ENCODE measurements at regions not wholly inside any gene's neighbourhood (a gene's known extent, or its start where the extent isn't known, plus 50 kb on each side); places are given as distances from the start of the nearest gene placed in this dataset.
"Not testable (repeated sequence)": the region's sequence is repeated elsewhere in the genome, so short reads cannot be mapped to it uniquely, and the experiment has no call there.

GRCh38 chr13:18697851-18698250 is 483.8 kb downstream of the TUBA3C start:
- not testable (repeated sequence) for DNase-seq (ENCODE audit: insufficient read length, low spot score); FAIRE-seq

GRCh38 chr13:18697221-18697620 is 484.4 kb downstream of the TUBA3C start:
- DNase-seq (ENCODE audit: insufficient read length, low spot score); FAIRE-seq: not testable (repeated sequence)

GRCh38 chr13:18677403-18677802 is 504.2 kb downstream of the TUBA3C start:
- not testable (repeated sequence) for FAIRE-seq

GRCh38 chr13:18675268-18675667 is 506.4 kb downstream of the TUBA3C start:
- not testable (repeated sequence) for DNase-seq (ENCODE audit: insufficient read length, low spot score); FAIRE-seq

More at GRCh38 chr13:18677403-18677802, 504.2 kb downstream of the TUBA3C start:
- DNase-seq (ENCODE audit: insufficient read length, low spot score) = not testable (repeated sequence)

GRCh38 chr13:18673794-18674193 is 507.8 kb downstream of the TUBA3C start:
- not testable (repeated sequence) for DNase-seq (ENCODE audit: insufficient read length, low spot score); FAIRE-seq

- not testable (repeated sequence) for DNase-seq (ENCODE audit: insufficient read length, low spot score); FAIRE-seq
Observed at GRCh38 chr13:18666585-18666984, 515.0 kb downstream of the TUBA3C start.

GRCh38 chr13:18665716-18666115 is 515.9 kb downstream of the TUBA3C start:
- not testable (repeated sequence) for FAIRE-seq; DNase-seq (ENCODE audit: insufficient read length, low spot score)

GRCh38 chr13:18665124-18665523 is 516.5 kb downstream of the TUBA3C start:
- not testable (repeated sequence) for DNase-seq (ENCODE audit: insufficient read length, low spot score); FAIRE-seq

GRCh38 chr13:18663222-18663621 is 518.4 kb downstream of the TUBA3C start:
- DNase-seq (ENCODE audit: insufficient read length, low spot score); FAIRE-seq: not testable (repeated sequence)

- not testable (repeated sequence) for FAIRE-seq
Observed at GRCh38 chr13:18643644-18644172, 537.9 kb downstream of the TUBA3C start.

GRCh38 chr13:18628928-18629327 is 552.7 kb downstream of the TUBA3C start:
- FAIRE-seq; DNase-seq (ENCODE audit: insufficient read length, low spot score): not testable (repeated sequence)

More at GRCh38 chr13:18643644-18644172, 537.9 kb downstream of the TUBA3C start:
- DNase-seq (ENCODE audit: insufficient read length, low spot score) = not testable (repeated sequence)

GRCh38 chr13:18628428-18628827 is 553.2 kb downstream of the TUBA3C start:
- no peak for FAIRE-seq
- no peak for DNase-seq (ENCODE audit: insufficient read length, low spot score)

GRCh38 chr13:18624061-18624460 is 557.6 kb downstream of the TUBA3C start:
- DNase-seq (ENCODE audit: insufficient read length, low spot score); FAIRE-seq: not testable (repeated sequence)

GRCh38 chr13:18618442-18618841 is 563.2 kb downstream of the TUBA3C start:
- not testable (repeated sequence) for FAIRE-seq; DNase-seq (ENCODE audit: insufficient read length, low spot score)

- not testable (repeated sequence) for FAIRE-seq; DNase-seq (ENCODE audit: insufficient read length, low spot score)
Observed at GRCh38 chr13:18610476-18610875, 571.1 kb downstream of the TUBA3C start.

GRCh38 chr13:18609371-18609770 is 572.3 kb downstream of the TUBA3C start:
- DNase-seq (ENCODE audit: insufficient read length, low spot score); FAIRE-seq: not testable (repeated sequence)

GRCh38 chr13:18608851-18609250 is 572.8 kb downstream of the TUBA3C start:
- not testable (repeated sequence) for DNase-seq (ENCODE audit: insufficient read length, low spot score); FAIRE-seq

GRCh38 chr13:18600366-18600765 is 581.3 kb downstream of the TUBA3C start:
- DNase-seq (ENCODE audit: insufficient read length, low spot score); FAIRE-seq: not testable (repeated sequence)

- FAIRE-seq; DNase-seq (ENCODE audit: insufficient read length, low spot score): not testable (repeated sequence)
Observed at GRCh38 chr13:18599791-18600211, 581.8 kb downstream of the TUBA3C start.

GRCh38 chr13:18598543-18598942 is 583.1 kb downstream of the TUBA3C start:
- not testable (repeated sequence) for FAIRE-seq; DNase-seq (ENCODE audit: insufficient read length, low spot score)

- not testable (repeated sequence) for DNase-seq (ENCODE audit: insufficient read length, low spot score); FAIRE-seq
Observed at GRCh38 chr13:18597940-18598339, 583.7 kb downstream of the TUBA3C start.

GRCh38 chr13:18577103-18577502 is 604.5 kb downstream of the TUBA3C start:
- FAIRE-seq; DNase-seq (ENCODE audit: insufficient read length, low spot score): not testable (repeated sequence)

Data from HTR-8/SVneo (cell line).